DND-41 (cell line): ENCODE measurements at regions not wholly inside any gene's neighbourhood (a gene's known extent, or its start where the extent isn't known, plus 50 kb on each side); places are given as distances from the start of the nearest gene placed in this dataset.

Source experiments
- ATAC-seq: fragments of 200-7000 bp; cut with Tn5 transposase; 3 replicates; pipeline ENCODE4 v1.9.1; 2021; ENCODE audit warnings: low read depth; ENCODE audit not compliant: insufficient read depth
- DNase-seq: peaks from one replicate; pipeline ENCODE4 v3.0.0-alpha.2; 2020
- H2AFZ ChIP-seq: 2 replicates; pipeline ENCODE4 v1.6.0; 2012; ENCODE audit warnings: low read depth, low read length
- H3K27ac ChIP-seq: 2 replicates; pipeline ENCODE4 v1.5.1; 2012; ENCODE audit warnings: low read length, inconsistent platforms
- H3K27me3 ChIP-seq: fragments of 200-600 bp; sonication (generic); 2 replicates; pipeline ENCODE4 v1.6.0; 2012; ENCODE audit warnings: low read length, mild to moderate bottlenecking, inconsistent platforms; ENCODE audit not compliant: insufficient read depth, poor library complexity
- H3K36me3 ChIP-seq: 2 replicates; pipeline ENCODE4 v1.5.1; 2012; ENCODE audit warnings: low read length, inconsistent platforms; ENCODE audit not compliant: insufficient read depth
- H3K4me1 ChIP-seq: 2 replicates; pipeline ENCODE4 v1.5.1; 2012; ENCODE audit warnings: mild to moderate bottlenecking, low read length; ENCODE audit not compliant: insufficient read depth
- H3K4me2 ChIP-seq: 2 replicates; pipeline ENCODE4 v1.6.0; 2012; ENCODE audit warnings: mild to moderate bottlenecking, moderate library complexity, low read length, inconsistent platforms; ENCODE audit not compliant: insufficient read depth
- H3K4me3 ChIP-seq, 2 experiments: fragments of 200-600 bp in 1 of 2; shearing (Covaris generic) in 1 of 2; 2 replicates each; pipeline ENCODE4 v1.5.1; 2012 to 2016; ENCODE audit warnings: inconsistent platforms in 2 of 2, low read length in 2 of 2, mild to moderate bottlenecking in 2 of 2, low read depth in 1 of 2, moderate library complexity in 1 of 2
- H3K79me2 ChIP-seq: 2 replicates; pipeline ENCODE4 v1.6.0; 2012; ENCODE audit warnings: low read length, inconsistent platforms; ENCODE audit not compliant: insufficient read depth
- H3K9ac ChIP-seq: 2 replicates; pipeline ENCODE4 v1.6.0; 2012; ENCODE audit warnings: low read depth, mild to moderate bottlenecking, inconsistent platforms, low read length, moderate library complexity
- H3K9me3 ChIP-seq: 2 replicates; pipeline ENCODE4 v1.5.1; 2012; ENCODE audit warnings: low read length, moderate library complexity, mild to moderate bottlenecking, inconsistent platforms; ENCODE audit not compliant: insufficient read depth, severe bottlenecking
- H4K20me1 ChIP-seq: 2 replicates; pipeline ENCODE4 v1.6.0; 2012; ENCODE audit warnings: low read length; ENCODE audit not compliant: insufficient read depth
- CTCF ChIP-seq: IDR thresholded peaks from 2 replicates; pipeline ENCODE4 v1.5.1; 2012; ENCODE audit warnings: borderline replicate concordance, low read length, moderate library complexity, mild to moderate bottlenecking; ENCODE audit not compliant: poor library complexity, severe bottlenecking; ENCODE audit errors: extremely low read depth
- EZH2 ChIP-seq: IDR thresholded peaks from 3 replicates; pipeline ENCODE4 v1.6.1; 2012; ENCODE audit warnings: borderline replicate concordance, low read depth, mild to moderate bottlenecking, moderate library complexity, low read length, inconsistent platforms; ENCODE audit not compliant: severe bottlenecking

- ATAC-seq (no peak), DNase-seq (no peak)
- Histone ChIP-seq H3K4me3 (no peak overlapping the region), H3K36me3 (no peaks in the 10 kb centered on the region), H3K27me3 (no peaks in the 10 kb centered on the region), H2AFZ (no peak overlapping the region), H3K9ac (no peak overlapping the region), H4K20me1 (no peaks in the 10 kb centered on the region), H3K79me2 (no peaks in the 10 kb centered on the region), H3K4me1 (no peaks in the 10 kb centered on the region), H3K9me3 (no peaks in the 10 kb centered on the region), H3K4me2 (no peak overlapping the region), H3K27ac (no peak overlapping the region)
- no peak for TF ChIP-seq CTCF
- TF ChIP-seq EZH2, result no peak
Observed at GRCh38 chr15:25947323-25948314, 84.5 kb upstream of the ATP10A start.

- DNase-seq (no peak), ATAC-seq (no peak)
- no peaks in the 10 kb centered on the region for H4K20me1 ChIP-seq
- H3K9ac ChIP-seq, result no peak overlapping the region
- no peaks in the 10 kb centered on the region for H3K36me3 ChIP-seq
- H3K4me2 ChIP-seq, result no peak overlapping the region
- H3K4me1 ChIP-seq, result no peaks in the 10 kb centered on the region
- no peak overlapping the region for H3K27ac ChIP-seq
- TF ChIP-seq CTCF, result no peak
- no peak for TF ChIP-seq EZH2
- no peaks in the 10 kb centered on the region for H3K27me3 ChIP-seq
- H3K79me2 ChIP-seq, result no peaks in the 10 kb centered on the region
- no peak overlapping the region for H2AFZ ChIP-seq
- H3K9me3 ChIP-seq, result no peaks in the 10 kb centered on the region
- no peak overlapping the region for H3K4me3 ChIP-seq
Observed at GRCh38 chr15:25946241-25946805, 83.2 kb upstream of the ATP10A start.

- Histone ChIP-seq H3K27ac (no peak overlapping the region), H4K20me1 (no peaks in the 10 kb centered on the region), H3K9me3 (no peaks in the 10 kb centered on the region), H3K27me3 (no peaks in the 10 kb centered on the region), H2AFZ (no peak overlapping the region), H3K79me2 (no peaks in the 10 kb centered on the region), H3K4me3 (no peak overlapping the region), H3K4me2 (no peak overlapping the region), H3K4me1 (no peaks in the 10 kb centered on the region), H3K9ac (no peak overlapping the region), H3K36me3 (no peaks in the 10 kb centered on the region)
- DNase-seq, result no peak
- ATAC-seq, result no peak
- TF ChIP-seq CTCF (no peak), EZH2 (no peak)
Observed at GRCh38 chr15:25944386-25944785, 81.3 kb upstream of the ATP10A start.
